WTC11 (cell line): ENCODE measurements at regions not wholly inside any gene's neighbourhood (a gene's known extent, or its start where the extent isn't known, plus 50 kb on each side); places are given as distances from the start of the nearest gene placed in this dataset.

Experiments
- ATAC-seq: fragments of 200-7000 bp; cut with Tn5 transposase; 2 replicates; pipeline ENCODE4 v1.10.0; 2021; ENCODE audit warnings: mild to moderate bottlenecking, moderate library complexity
- CTCF ChIA-PET: fragments of 300-600 bp; sonication (Branson Sonifier 250); formaldehyde crosslinking; loops from one replicate; lab custom pipeline; 2021; ENCODE audit warnings: antibody characterized with exemption; lab: Charles Lee
- POLR2A ChIA-PET: fragments of 350-600 bp; sonication (Branson Sonifier 250); formaldehyde crosslinking; loops from one replicate; lab custom pipeline; 2021; ENCODE audit warnings: antibody characterized with exemption; lab: Charles Lee
- DNase-seq: peaks from one replicate; pipeline ENCODE4 v3.0.0; 2021; ENCODE audit warnings: low spot score
- H3K27ac Mint-ChIP-seq: 2 replicates; pipeline ENCODE4 v1.8.0; 2021; ENCODE audit warnings: mixed read lengths
- H3K27me3 Mint-ChIP-seq: 2 replicates; pipeline ENCODE4 v1.8.0; 2021; ENCODE audit warnings: low read depth, mild to moderate bottlenecking, moderate library complexity, mixed read lengths
- H3K36me3 Mint-ChIP-seq: 2 replicates; pipeline ENCODE4 v1.8.0; 2021; ENCODE audit warnings: mixed read lengths
- H3K4me1 Mint-ChIP-seq: 2 replicates; pipeline ENCODE4 v1.8.0; 2022; ENCODE audit warnings: mixed read lengths
- H3K4me3 Mint-ChIP-seq: 2 replicates; pipeline ENCODE4 v1.8.0; 2021; ENCODE audit warnings: mild to moderate bottlenecking, moderate library complexity, mixed read lengths
- H3K9me3 Mint-ChIP-seq: 2 replicates; pipeline ENCODE4 v1.8.0; 2021; ENCODE audit warnings: mixed read lengths
- CBFB ChIP-seq: sonication (generic); formaldehyde crosslinking; IDR thresholded peaks from 2 replicates; pipeline ENCODE4 v1.8.1; 2022; ENCODE audit warnings: mild to moderate bottlenecking, low read depth, missing genetic modification reagents
- CDX4 ChIP-seq: fragments of 250-450 bp; sonication (Bioruptor Pico); IDR thresholded peaks from 2 replicates; pipeline ENCODE4 v1.9.0; 2021; ENCODE audit warnings: moderate library complexity, mild to moderate bottlenecking, inconsistent platforms, borderline replicate concordance
- CTCF ChIP-seq: fragments of 200-600 bp; IDR thresholded peaks from 2 replicates; pipeline ENCODE4 v1.8.0; 2022; ENCODE audit warnings: antibody characterized with exemption
- ESRRA ChIP-seq: sonication (generic); formaldehyde crosslinking; IDR thresholded peaks from 2 replicates; pipeline ENCODE4 v1.8.1; 2022; ENCODE audit warnings: mild to moderate bottlenecking, missing genetic modification reagents, borderline replicate concordance
- FOXJ3 ChIP-seq: sonication (generic); formaldehyde crosslinking; IDR thresholded peaks from 2 replicates; pipeline ENCODE4 v1.9.0; 2021; ENCODE audit warnings: missing genetic modification reagents, mild to moderate bottlenecking, borderline replicate concordance
- FOXK1 ChIP-seq: sonication (generic); formaldehyde crosslinking; IDR thresholded peaks from 2 replicates; pipeline ENCODE4 v1.8.0; 2022; ENCODE audit warnings: mild to moderate bottlenecking, moderate library complexity, missing genetic modification reagents
- FOXP1 ChIP-seq: sonication (generic); formaldehyde crosslinking; IDR thresholded peaks from 2 replicates; pipeline ENCODE4 v1.8.0; 2022; ENCODE audit warnings: missing genetic modification reagents, mild to moderate bottlenecking, moderate library complexity, borderline replicate concordance
- GRHL2 ChIP-seq: fragments of 250-450 bp; sonication (Bioruptor Pico); IDR thresholded peaks from 2 replicates; pipeline ENCODE4 v1.8.0; 2022; ENCODE audit warnings: mild to moderate bottlenecking, moderate library complexity; ENCODE audit not compliant: insufficient replicate concordance, severe bottlenecking
- HMGXB4 ChIP-seq: sonication (generic); formaldehyde crosslinking; IDR thresholded peaks from 2 replicates; pipeline ENCODE4 v1.8.1; 2023; ENCODE audit warnings: mild to moderate bottlenecking, moderate library complexity, missing genetic modification reagents
- IRF2 ChIP-seq: sonication (generic); formaldehyde crosslinking; IDR thresholded peaks from 2 replicates; pipeline ENCODE4 v1.8.0; 2022; ENCODE audit warnings: low read depth, missing genetic modification reagents, borderline replicate concordance
- JAZF1 ChIP-seq: fragments of 250-450 bp; sonication (Bioruptor Pico); IDR thresholded peaks from 2 replicates; pipeline ENCODE4 v1.9.0; 2021; ENCODE audit warnings: moderate library complexity, mild to moderate bottlenecking, inconsistent platforms
- MAX ChIP-seq: sonication (generic); formaldehyde crosslinking; IDR thresholded peaks from 2 replicates; pipeline ENCODE4 v1.8.0; 2022; ENCODE audit warnings: mild to moderate bottlenecking, missing genetic modification reagents
- NFE2L1 ChIP-seq: sonication (generic); formaldehyde crosslinking; IDR thresholded peaks from 2 replicates; pipeline ENCODE4 v1.8.1; 2023; ENCODE audit warnings: missing genetic modification reagents
- NFYB ChIP-seq: sonication (generic); formaldehyde crosslinking; conservative IDR thresholded peaks from 2 replicates; pipeline ENCODE4 v1.8.0; 2022; ENCODE audit warnings: low read depth, missing genetic modification reagents
- OVOL2 ChIP-seq: fragments of 250-450 bp; sonication (Bioruptor Pico); IDR thresholded peaks from 2 replicates; pipeline ENCODE4 v1.9.0; 2021; ENCODE audit warnings: mild to moderate bottlenecking, borderline replicate concordance
- PREB ChIP-seq: sonication (generic); formaldehyde crosslinking; IDR thresholded peaks from 2 replicates; pipeline ENCODE4 v1.8.1; 2022; ENCODE audit warnings: mild to moderate bottlenecking, missing genetic modification reagents, moderate library complexity, borderline replicate concordance
- PRRX2 ChIP-seq: fragments of 250-450 bp; sonication (Bioruptor Pico); IDR thresholded peaks from 2 replicates; pipeline ENCODE4 v1.8.0; 2021; ENCODE audit warnings: mild to moderate bottlenecking
- RORB ChIP-seq: fragments of 250-450 bp; sonication (Bioruptor Pico); IDR thresholded peaks from 2 replicates; pipeline ENCODE4 v1.9.0; 2021; ENCODE audit warnings: mild to moderate bottlenecking
- USF1 ChIP-seq: sonication (generic); formaldehyde crosslinking; IDR thresholded peaks from 2 replicates; pipeline ENCODE4 v1.8.0; 2022; ENCODE audit warnings: mild to moderate bottlenecking, missing genetic modification reagents
- ZNF263 ChIP-seq: sonication (generic); formaldehyde crosslinking; IDR thresholded peaks from 2 replicates; pipeline ENCODE4 v1.8.1; 2022; ENCODE audit warnings: low read depth, mild to moderate bottlenecking, moderate library complexity, missing genetic modification reagents
- ZNF317 ChIP-seq: sonication (generic); formaldehyde crosslinking; IDR thresholded peaks from 2 replicates; pipeline ENCODE4 v1.8.1; 2023; ENCODE audit warnings: low read depth, mild to moderate bottlenecking, moderate library complexity, missing genetic modification reagents, borderline replicate concordance
- ZNF423 ChIP-seq: fragments of 250-450 bp; sonication (Bioruptor Pico); IDR thresholded peaks from 2 replicates; pipeline ENCODE4 v2.1.2; 2022; ENCODE audit warnings: mild to moderate bottlenecking, moderate library complexity

- no peak for ATAC-seq
- 0 out of 2 replicates have a peak, but pooled peaks cover 3% of the 10 kb centered on the region for H3K27me3 Mint-ChIP-seq
Measured at GRCh38 chr3:194261581-194262063, 89.5 kb downstream of the CPN2 start.

GRCh38 chr3:194262176-194262924, 88.8 kb downstream of the CPN2 start:
- H3K27me3 Mint-ChIP-seq = 0 out of 2 replicates have a peak, but pooled peaks cover 3% of the 10 kb centered on the region
- peaks cover 11% of the 10 kb centered on the region for H3K36me3 Mint-ChIP-seq
- ATAC-seq (no peak), DNase-seq (no peak)
- no peak overlapping the region for H3K27ac Mint-ChIP-seq
- CTCF ChIA-PET = no interaction called here
- H3K4me1 Mint-ChIP-seq = peaks cover 22% of the 10 kb centered on the region
- peaks cover 15% of the 10 kb centered on the region for H3K9me3 Mint-ChIP-seq
- POLR2A ChIA-PET = interaction anchor here (0.7 kb wide), 1 partner anchor 13 kb away, joined by 3 read pairs; no protein-coding TSS in a partner anchor
- H3K4me3 Mint-ChIP-seq = no peak overlapping the region
- TF ChIP-seq CTCF (no peak), HMGXB4 (CRISPR knock-in tag) (no peak), ESRRA (no peak), MAX (CRISPR knock-in tag) (no peak), ZNF423 (CRISPR knock-in tag) (no peak), PREB (CRISPR knock-in tag) (no peak), NFYB (CRISPR knock-in tag) (no peak), GRHL2 (CRISPR knock-in tag) (no peak), CBFB (CRISPR knock-in tag) (no peak), NFE2L1 (CRISPR knock-in tag) (no peak), ZNF263 (CRISPR knock-in tag) (no peak)

More at GRCh38 chr3:194261581-194262063, 89.5 kb downstream of the CPN2 start:
- CTCF ChIA-PET = no interaction called here
- Mint-ChIP-seq H3K9me3 (peaks cover 15% of the 10 kb centered on the region), H3K4me1 (peaks cover 20% of the 10 kb centered on the region)
- no peak for DNase-seq
- POLR2A ChIA-PET = interaction anchor here (0.7 kb wide), 1 partner anchor 13 kb away, joined by 3 read pairs; no protein-coding TSS in a partner anchor
- TF ChIP-seq OVOL2 = no peak
- TF ChIP-seq MAX (CRISPR knock-in tag) = no peak
- no peak for TF ChIP-seq NFE2L1 (CRISPR knock-in tag)
- TF ChIP-seq CBFB (CRISPR knock-in tag) = no peak
- TF ChIP-seq USF1 (CRISPR knock-in tag) = no peak
- TF ChIP-seq FOXP1 (CRISPR knock-in tag) = no peak
- TF ChIP-seq CDX4 (CRISPR knock-in tag) = no peak
- no peak for TF ChIP-seq FOXK1 (CRISPR knock-in tag)
- no peak for TF ChIP-seq ZNF317
- no peak for TF ChIP-seq RORB (CRISPR knock-in tag)
- TF ChIP-seq ZNF423 (CRISPR knock-in tag) = no peak
- no peak for TF ChIP-seq FOXJ3 (CRISPR knock-in tag)
- TF ChIP-seq PRRX2 (CRISPR knock-in tag) = no peak
- TF ChIP-seq JAZF1 (CRISPR knock-in tag) = no peak
- no peak for TF ChIP-seq IRF2 (CRISPR knock-in tag)
- TF ChIP-seq, all 79 proteins: peak for 0
- Mint-ChIP-seq H3K36me3 (peaks cover 11% of the 10 kb centered on the region), H3K4me3 (no peak overlapping the region), H3K27ac (no peak overlapping the region)
